A549 (cell line): ENCODE measurements at regions not wholly inside any gene's neighbourhood (a gene's known extent, or its start where the extent isn't known, plus 50 kb on each side); places are given as distances from the start of the nearest gene placed in this dataset.

Source experiments
- ATAC-seq, 2 experiments: fragments of 200-7000 bp in 1 of 2; fragments of >200 bp in 1 of 2; cut with Nextera tagmentation in 1 of 2; cut with Tn5 transposase in 1 of 2; 3 replicates each; pipeline versions ENCODE4 v1.8.0 to v1.9.1; 2018 to 2020; ENCODE audit warnings: mild to moderate bottlenecking in 1 of 2, moderate library complexity in 1 of 2
- CTCF ChIA-PET: fragments of 300-600 bp; sonication (Branson Sonifier 250); formaldehyde crosslinking; extraction: SDS; loops from one replicate; lab custom pipeline; 2021; ENCODE audit warnings: antibody characterized with exemption, inconsistent platforms; lab: Yijun Ruan, JAX
- POLR2A ChIA-PET: fragments of 350-600 bp; formaldehyde crosslinking; extraction: SDS; loops from one replicate; lab custom pipeline; 2021; ENCODE audit warnings: antibody characterized with exemption, inconsistent platforms; lab: Yijun Ruan, JAX
- DNase-seq, 2 experiments: peaks; one replicate each; pipeline versions ENCODE4 v3.0.0 to v3.0.0-alpha.2; 2011 to 2016; ENCODE audit warnings: low read depth in 1 of 2, low spot score in 1 of 2
- FAIRE-seq: peaks from 2 replicates; lab custom pipeline; 2011; peaks lifted over from hg19 to GRCh38; lab: Jason Lieb, UNC
- H3K27ac ChIP-seq, 2 experiments: fragments of >200 bp; sonication (Bioruptor Twin); formaldehyde crosslinking; 3 replicates each; pipeline ENCODE4 v1.5.1; 2016 to 2017
- H3K4me1 ChIP-seq: fragments of >200 bp; sonication (Bioruptor Twin); formaldehyde crosslinking; 3 replicates; pipeline ENCODE4 v1.6.1; 2016
- H3K4me2 ChIP-seq: fragments of >200 bp; sonication (Bioruptor Twin); formaldehyde crosslinking; 3 replicates; pipeline ENCODE4 v1.6.1; 2016
- H3K4me3 ChIP-seq: fragments of >200 bp; sonication (Bioruptor Twin); formaldehyde crosslinking; 3 replicates; pipeline ENCODE4 v1.5.1; 2016
- H3K9me3 ChIP-seq: fragments of >200 bp; sonication (Bioruptor Twin); formaldehyde crosslinking; 3 replicates; pipeline ENCODE4 v1.6.1; 2016
- CBX2 ChIP-seq: fragments of 200-600 bp; sonication (generic); IDR thresholded peaks from 2 replicates; pipeline ENCODE4 v1.6.1; 2016; ENCODE audit warnings: low read depth, mild to moderate bottlenecking, borderline replicate concordance
- CTCF ChIP-seq: fragments of >200 bp; sonication (Bioruptor Twin); formaldehyde crosslinking; IDR thresholded peaks from 3 replicates; pipeline ENCODE4 v1.5.1; 2016
- ELK1 ChIP-seq: fragments of 150-350 bp; IDR thresholded peaks from 2 replicates; pipeline ENCODE4 v1.6.1; 2014; ENCODE audit warnings: low read depth, mild to moderate bottlenecking, low read length
- FOSL2 ChIP-seq, 2 experiments: fragments of 450-650 bp in 1 of 2; fragments of >200 bp in 1 of 2; sonication (Bioruptor Twin) in 1 of 2; formaldehyde crosslinking; IDR thresholded peaks; 2 replicates each; pipeline versions ENCODE4 v1.5.0 to v1.6.1; 2016 to 2020; ENCODE audit warnings: mild to moderate bottlenecking in 1 of 2, moderate library complexity in 1 of 2
- FOXS1 ChIP-seq: fragments of 250-450 bp; sonication (Bioruptor Pico); IDR thresholded peaks from 2 replicates; pipeline ENCODE4 v1.5.0; 2020; ENCODE audit warnings: mild to moderate bottlenecking, moderate library complexity
- HMGXB4 ChIP-seq: fragments of 250-450 bp; sonication (Bioruptor Pico); IDR thresholded peaks from 2 replicates; pipeline ENCODE4 v1.5.0; 2021; ENCODE audit warnings: mild to moderate bottlenecking, moderate library complexity, borderline replicate concordance
- JUN ChIP-seq, 2 experiments: fragments of >200 bp; sonication (Bioruptor Twin); formaldehyde crosslinking; IDR thresholded peaks; 2 replicates in 1 of 2; 3 replicates in 1 of 2; pipeline ENCODE4 v1.6.1; 2016 to 2017
- JUNB ChIP-seq: fragments of >200 bp; sonication (Bioruptor Twin); formaldehyde crosslinking; IDR thresholded peaks from 2 replicates; pipeline ENCODE4 v1.6.1; 2016
- KDM5A ChIP-seq: fragments of 200-600 bp; sonication (generic); IDR thresholded peaks from 2 replicates; pipeline ENCODE4 v1.6.1; 2016; ENCODE audit warnings: antibody characterized with exemption, mild to moderate bottlenecking
- MAFK ChIP-seq: fragments of 450-650 bp; IDR thresholded peaks from 2 replicates; pipeline ENCODE4 v1.6.1; 2014; ENCODE audit not compliant: partially characterized antibody
- MYC ChIP-seq: IDR thresholded peaks from 2 replicates; pipeline ENCODE4 v1.6.1; 2012; ENCODE audit warnings: mild to moderate bottlenecking, inconsistent platforms, low read length, improper control_type of control experiment, borderline replicate concordance
- RAD21 ChIP-seq, 2 experiments: fragments of >200 bp in 1 of 2; sonication (Bioruptor Twin) in 1 of 2; formaldehyde crosslinking in 1 of 2; IDR thresholded peaks in 1 of 2; conservative IDR thresholded peaks in 1 of 2; 2 replicates in 1 of 2; 3 replicates in 1 of 2; pipeline ENCODE4 v1.6.1; 2012 to 2018; ENCODE audit warnings: inconsistent platforms in 1 of 2
- RCOR1 ChIP-seq: fragments of 150-350 bp; IDR thresholded peaks from 2 replicates; pipeline ENCODE4 v1.6.1; 2014; ENCODE audit warnings: antibody characterized with exemption, low read length, low read depth
- TFCP2L1 ChIP-seq: fragments of 250-450 bp; sonication (Bioruptor Pico); IDR thresholded peaks from 2 replicates; pipeline ENCODE4 v1.5.0; 2021; ENCODE audit warnings: mild to moderate bottlenecking
- ZC3H11A ChIP-seq: fragments of 450-650 bp; IDR thresholded peaks from 2 replicates; pipeline ENCODE4 v1.6.1; 2014; ENCODE audit warnings: antibody characterized with exemption, mild to moderate bottlenecking
- ZSCAN20 ChIP-seq: fragments of 250-450 bp; sonication (Bioruptor Pico); IDR thresholded peaks from 2 replicates; pipeline ENCODE4 v1.8.0; 2022; ENCODE audit warnings: mild to moderate bottlenecking, moderate library complexity
- WGBS: methylation state at CpG from one replicate; pipeline ENCODE4 v1.1.6; 2017; ENCODE audit errors: missing lambda C conversion rate; 5-methylcytosine and 5-hydroxymethylcytosine counted together

- FAIRE-seq, result no peak
- no peak overlapping the region for H3K4me2 ChIP-seq
- CTCF ChIA-PET, result interaction anchor here (0.7 to 2.2 kb wide), 9 partner anchors 8 to 230 kb away, joined by 3 to 6 read pairs (median 3); no protein-coding TSS in a partner anchor
- H3K4me1 ChIP-seq, result peaks cover 23% of the 10 kb centered on the region; the same call in 2 of the 3 replicates
- H3K27ac ChIP-seq, result no peak overlapping the region
- DNase-seq, result peak in 1 of 2 experiments; percentile 26
- 0 out of 6 replicates have a peak, but pooled peaks have one; percentile 9 to 54 for ATAC-seq
- 36% methylated on average over 3 of the region's 3 CpGs for WGBS
- TF ChIP-seq RAD21 (conservative IDR thresholded peaks at IDR 0.05 in 1 of 2, IDR thresholded peaks at IDR 0.05 in 1 of 2), result peak in 1 of 2 experiments; percentile 26; a peak in 3 of 5 replicates
- peak; percentile 18; the same call in 1 of the 3 replicates for TF ChIP-seq CTCF
- TF ChIP-seq ZC3H11A, result no peak
- TF ChIP-seq ZSCAN20, result no peak
- no peak for TF ChIP-seq JUN (IDR thresholded peaks at IDR 0.05)
- no peak for TF ChIP-seq RCOR1
- TF ChIP-seq ELK1, result no peak
- no peak for TF ChIP-seq CBX2
- POLR2A ChIA-PET, result no interaction called here
- no peaks in the 10 kb centered on the region for H3K9me3 ChIP-seq
- no peak overlapping the region for H3K4me3 ChIP-seq
Observed at GRCh38 chr3:197454014-197454413, 101.8 kb downstream of the BDH1 start.

- ATAC-seq, result no peak
Observed at GRCh38 chr3:197450810-197451209, 105.0 kb downstream of the BDH1 start.

More at GRCh38 chr3:197450810-197451209, 105.0 kb downstream of the BDH1 start:
- no peak for FAIRE-seq
- Histone ChIP-seq H3K4me3 (no peak overlapping the region), H3K27ac (no peak overlapping the region), H3K9me3 (no peaks in the 10 kb centered on the region), H3K4me1 (no peaks in the 10 kb centered on the region), H3K4me2 (no peak overlapping the region)
- TF ChIP-seq ELK1 (no peak), JUNB (no peak), CTCF (no peak), MAFK (no peak), HMGXB4 (CRISPR knock-in tag) (no peak), FOXS1 (CRISPR knock-in tag) (no peak), TFCP2L1 (CRISPR knock-in tag) (no peak), KDM5A (no peak), MYC (no peak), FOSL2 (IDR thresholded peaks at IDR 0.05) (no peak), FOSL2 (CRISPR knock-in tag; IDR thresholded peaks at IDR 0.05) (no peak)
- TF ChIP-seq, all 56 proteins: peak for 0
- ChIA-PET CTCF (no interaction called here), POLR2A (no interaction called here)
- no peak for DNase-seq
- 71% methylated on average over 4 of the region's 4 CpGs for WGBS
